Suprapubic skin (tissue), 3 donors: ENCODE measurements at regions not wholly inside any gene's neighbourhood (a gene's known extent, or its start where the extent isn't known, plus 50 kb on each side); places are given as distances from the start of the nearest gene placed in this dataset.

Experiments used
- CTCF ChIP-seq, 2 donors: fragments of 200-600 bp in 1 of 2; fragments of 450-650 bp in 1 of 2; sonication (generic) in 1 of 2; IDR thresholded peaks; one replicate each; pipeline ENCODE4 v1.5.1; 2016 to 2019; ENCODE audit warnings: antibody characterized with exemption in 2 of 2, mild to moderate bottlenecking in 1 of 2, moderate library complexity in 1 of 2
- POLR2A ChIP-seq, 2 donors: fragments of 450-650 bp; IDR thresholded peaks; one replicate each; pipeline ENCODE4 v1.6.1; 2017; ENCODE audit warnings: antibody characterized with exemption in 2 of 2, mild to moderate bottlenecking in 2 of 2, moderate library complexity in 2 of 2

- TF ChIP-seq CTCF (IDR thresholded peaks at IDR 0.05) = no peak
- TF ChIP-seq POLR2A (IDR thresholded peaks at IDR 0.05) = no peak
These were observed 2381.0 kb downstream of the LRRC4C start for GRCh38 chr11:39078465-39078864.
